Raji (cell line): ENCODE measurements at regions not wholly inside any gene's neighbourhood (a gene's known extent, or its start where the extent isn't known, plus 50 kb on each side); places are given as distances from the start of the nearest gene placed in this dataset.

ENCODE experiments used
- POLR2A ChIP-seq: IDR thresholded peaks from 2 replicates; pipeline ENCODE4 v1.6.1; 2011; ENCODE audit warnings: low read depth, low read length, control low read depth; ENCODE audit not compliant: insufficient read depth

GRCh38 chr6:11423667-11424066 is 113.9 kb upstream of the TMEM170B start:
- no peak for TF ChIP-seq POLR2A

DNA sequence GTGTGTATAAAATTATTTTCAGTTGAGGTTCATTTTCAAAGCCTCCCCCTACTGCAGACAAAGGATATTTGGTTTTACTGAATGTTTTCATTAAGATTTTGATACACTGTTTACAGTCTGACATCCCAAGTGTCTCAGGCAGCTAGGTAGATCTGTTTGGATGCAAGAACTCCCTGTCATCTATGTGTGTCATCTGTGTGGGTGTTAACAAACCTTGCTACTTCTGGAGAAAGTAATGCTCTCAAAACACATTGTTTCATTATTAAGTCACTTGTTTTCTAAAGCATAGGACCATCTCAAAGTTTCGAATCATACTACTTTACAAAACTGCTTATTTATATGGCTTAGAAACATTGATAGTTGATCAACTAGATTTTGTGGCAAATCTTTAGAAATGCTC is 114.5 kb upstream of the TMEM170B start:
- no peak for TF ChIP-seq POLR2A

GRCh38 chr6:11419763-11420453 is 117.6 kb upstream of the TMEM170B start:
- no peak for TF ChIP-seq POLR2A

DNA sequence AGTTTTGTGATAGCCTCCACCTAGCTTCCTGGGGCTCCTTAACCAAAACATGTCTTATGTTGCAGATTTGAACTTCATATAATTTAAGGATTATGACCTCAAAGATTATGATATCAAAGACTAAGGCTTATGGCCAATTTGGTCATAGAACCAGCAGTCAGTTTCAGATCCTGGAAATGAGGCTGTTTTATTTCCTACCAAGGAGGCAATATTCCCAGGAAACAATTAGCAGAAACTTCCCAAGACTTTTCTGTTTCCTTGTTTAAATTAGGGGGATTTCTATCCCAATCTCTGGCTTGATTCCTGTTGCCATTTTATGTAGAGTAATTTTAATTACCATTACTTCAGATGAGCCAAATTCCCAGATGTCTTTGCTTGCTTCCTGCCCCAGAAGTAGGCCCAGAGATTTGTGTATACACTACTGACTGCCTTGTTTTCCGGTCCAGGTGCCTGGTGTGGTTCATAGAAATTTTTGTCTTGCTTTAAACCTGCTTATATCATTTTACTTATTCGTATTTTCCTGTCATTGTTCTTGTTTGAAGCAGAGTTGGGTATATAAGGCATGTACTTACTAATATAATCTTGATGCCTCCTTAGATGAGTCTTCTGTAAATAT is 119.2 kb upstream of the TMEM170B start:
- no peak for TF ChIP-seq POLR2A

DNA sequence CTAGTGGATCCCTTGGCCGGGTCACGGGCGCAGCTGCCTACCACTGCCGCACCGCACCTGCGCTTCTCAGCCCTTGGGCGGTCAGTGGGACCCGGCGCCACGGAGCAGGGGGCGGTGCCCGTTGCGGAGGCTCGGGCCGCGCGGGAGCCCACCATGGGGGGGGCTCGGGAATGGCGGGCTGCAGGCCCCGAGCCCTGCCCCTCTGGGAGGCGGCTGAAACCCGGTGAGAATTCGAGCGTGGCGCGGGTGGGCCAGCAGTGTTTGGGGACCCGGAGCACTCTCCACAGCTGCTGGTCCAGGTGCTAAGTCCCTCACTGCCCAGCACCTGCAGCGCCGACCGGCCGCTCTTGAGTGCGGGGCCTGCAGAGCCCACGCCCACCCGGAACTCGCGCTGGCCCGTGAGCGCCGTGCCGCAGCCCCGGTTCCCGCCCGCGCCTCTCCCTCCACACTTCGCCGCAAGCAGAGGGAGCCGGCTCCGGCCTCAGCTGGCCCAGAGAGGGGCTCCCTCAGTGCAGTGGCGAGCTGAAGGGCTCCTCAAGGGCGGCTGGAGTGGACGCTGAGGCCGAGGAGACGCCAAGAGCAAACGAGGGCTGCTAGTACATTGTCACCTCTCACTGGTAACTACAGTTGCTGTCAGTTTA is 120.5 kb upstream of the TMEM170B start:
- TF ChIP-seq POLR2A: no peak

DNA sequence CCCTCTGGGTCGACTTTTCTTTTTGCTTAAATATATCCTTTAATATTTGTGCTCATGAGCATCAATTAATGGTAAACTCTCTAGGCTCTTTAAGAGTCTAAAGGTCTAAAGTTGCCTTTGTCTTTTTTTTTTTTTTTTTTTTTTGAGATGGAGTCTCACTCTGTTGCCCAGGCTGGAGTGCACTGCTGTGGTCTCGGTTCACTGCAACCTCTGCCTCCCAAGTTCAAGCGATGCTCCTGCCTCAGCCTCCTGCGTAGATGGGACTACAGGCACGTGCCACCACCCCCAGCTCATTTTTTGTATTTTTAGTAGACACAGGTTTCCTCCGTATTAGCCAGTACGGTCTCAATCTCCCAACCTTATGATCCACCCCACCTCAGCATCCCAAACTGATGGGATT is 122.0 kb upstream of the TMEM170B start:
- TF ChIP-seq POLR2A: no peak

DNA sequence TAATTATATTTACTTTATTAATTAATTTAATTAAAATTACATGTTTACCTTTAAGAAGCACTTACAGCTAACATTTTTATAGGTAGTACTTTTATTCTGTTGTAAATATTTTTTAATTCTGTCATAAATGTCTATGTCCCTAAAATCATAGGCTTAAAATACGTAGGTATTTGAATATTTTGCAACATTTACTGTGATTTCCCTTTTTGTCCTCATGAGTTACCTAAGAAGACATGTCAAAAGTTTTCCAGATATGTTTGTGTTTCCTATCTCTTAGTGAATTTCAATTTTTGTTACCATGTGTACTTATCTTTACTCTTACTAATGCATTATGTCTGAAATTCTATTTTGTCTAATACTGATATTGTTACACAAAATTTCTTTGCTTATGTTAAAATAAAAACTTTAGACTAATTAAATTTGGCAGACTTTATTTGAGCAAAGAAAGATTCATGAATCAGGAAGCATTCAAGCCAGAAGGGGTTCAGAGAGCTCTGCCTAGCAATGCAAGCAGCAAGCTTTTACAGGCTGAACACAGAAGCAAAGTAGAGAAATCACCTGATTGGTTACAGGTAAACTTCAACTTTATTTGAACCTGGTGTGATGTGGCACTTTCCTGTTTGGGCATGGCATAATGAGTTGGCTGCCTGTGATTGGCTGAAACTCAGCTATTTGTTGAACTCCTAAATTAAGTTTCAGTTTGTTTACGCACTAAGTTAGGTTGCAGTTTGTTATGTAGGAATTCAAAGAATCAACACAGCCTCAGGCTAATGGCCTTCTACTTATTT is 123.2 kb upstream of the TMEM170B start:
- no peak for TF ChIP-seq POLR2A

DNA sequence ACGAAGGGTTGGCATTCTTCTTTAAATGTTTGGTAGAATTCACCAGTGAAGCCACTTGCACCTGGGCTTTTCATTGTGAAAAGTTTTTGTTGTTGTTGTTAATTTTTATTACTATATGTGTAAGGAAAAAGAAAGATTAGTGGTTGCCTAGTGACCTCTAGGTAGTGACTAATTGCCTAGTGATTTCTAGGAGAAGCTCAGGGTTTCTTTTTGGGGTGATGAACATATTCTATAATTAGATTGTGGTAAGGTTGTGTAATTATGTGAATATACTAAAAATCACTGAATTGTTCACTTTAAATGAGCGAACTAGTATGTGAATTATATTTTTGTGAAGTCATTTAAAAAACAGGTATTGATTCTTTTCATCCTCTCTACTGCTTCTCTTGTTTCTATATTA is 123.8 kb upstream of the TMEM170B start:
- no peak for TF ChIP-seq POLR2A

GRCh38 chr6:11413117-11413687 is 124.3 kb upstream of the TMEM170B start:
- no peak for TF ChIP-seq POLR2A

- no peak for TF ChIP-seq POLR2A
Measured at GRCh38 chr6:11412616-11413015, 124.9 kb upstream of the TMEM170B start.

- TF ChIP-seq POLR2A: no peak
Measured at GRCh38 chr6:11412011-11412424, 125.5 kb upstream of the TMEM170B start.

- TF ChIP-seq POLR2A: no peak
Measured at GRCh38 chr6:11411593-11411992, 126.0 kb upstream of the TMEM170B start.

DNA sequence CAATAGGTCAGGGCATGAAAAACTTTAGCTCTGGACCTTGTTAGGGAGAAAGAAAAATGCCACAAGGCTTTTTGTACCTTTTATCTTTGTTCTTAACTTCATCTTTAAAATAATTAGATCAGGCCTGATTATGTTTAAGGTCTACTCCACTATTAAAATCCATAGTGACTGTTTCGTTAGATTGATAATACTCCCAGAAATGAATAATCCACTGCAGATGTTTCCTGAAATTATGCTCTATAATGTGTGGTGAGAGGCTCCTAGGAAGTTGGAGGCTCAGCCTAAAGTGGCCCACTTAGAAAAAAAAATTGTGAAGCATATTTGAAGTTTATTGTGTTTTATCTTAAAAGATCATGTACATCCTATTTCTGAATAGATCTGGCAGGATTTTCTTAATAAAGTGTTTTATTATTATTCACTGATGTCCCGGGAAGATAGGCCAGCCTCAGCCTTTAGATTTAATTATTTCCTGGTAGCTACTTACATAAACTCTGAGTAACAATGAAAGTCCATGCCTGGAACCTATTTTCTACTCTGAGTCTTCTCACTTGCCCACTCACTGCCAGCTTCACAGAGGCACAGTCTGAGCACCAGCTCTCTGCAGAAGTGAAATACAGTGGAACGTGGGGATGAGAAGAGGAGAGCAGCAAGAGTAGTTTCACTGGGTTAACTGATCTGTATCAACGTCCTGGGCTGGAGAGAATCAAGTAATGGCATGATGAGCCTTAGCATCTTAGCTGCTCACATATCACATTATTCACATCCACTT is 126.8 kb upstream of the TMEM170B start:
- no peak for TF ChIP-seq POLR2A

GRCh38 chr6:11409371-11409770 is 128.2 kb upstream of the TMEM170B start:
- no peak for TF ChIP-seq POLR2A
